GM18517 (cell line): ENCODE measurements at regions not wholly inside any gene's neighbourhood (a gene's known extent, or its start where the extent isn't known, plus 50 kb on each side); places are given as distances from the start of the nearest gene placed in this dataset.
"Not testable (repeated sequence)": the region's sequence is repeated elsewhere in the genome, so short reads cannot be mapped to it uniquely, and the experiment has no call there.

Source experiments
- ATAC-seq: cut with Tn5 transposase; IDR thresholded peaks from one replicate; pipeline ENCODE4 v1.9.1; 2021; ENCODE audit warnings: mild to moderate bottlenecking, moderate library complexity; ENCODE audit not compliant: unreplicated experiment

GRCh38 chrX:25807022-25807421 is 331.1 kb upstream of the MAGEB18 start:
- ATAC-seq = no peak

GRCh38 chrX:25810202-25810601 is 327.9 kb upstream of the MAGEB18 start:
- no peak for ATAC-seq

- no peak for ATAC-seq
Measured at GRCh38 chrX:25819879-25820278, 318.3 kb upstream of the MAGEB18 start.

- ATAC-seq = no peak
Measured at GRCh38 chrX:25851141-25851540, 287.0 kb upstream of the MAGEB18 start.

- ATAC-seq = no peak
Measured at GRCh38 chrX:25853002-25853479, 285.1 kb upstream of the MAGEB18 start.

GRCh38 chrX:25858273-25858880 is 279.8 kb upstream of the MAGEB18 start:
- no peak for ATAC-seq

GRCh38 chrX:25860322-25860721 is 277.8 kb upstream of the MAGEB18 start:
- no peak for ATAC-seq

GRCh38 chrX:25869761-25870160 is 268.4 kb upstream of the MAGEB18 start:
- ATAC-seq = no peak

GRCh38 chrX:25872786-25873185 is 265.4 kb upstream of the MAGEB18 start:
- no peak for ATAC-seq

- no peak for ATAC-seq
Measured at GRCh38 chrX:25873196-25873595, 264.9 kb upstream of the MAGEB18 start.

GRCh38 chrX:25878806-25879205 is 259.3 kb upstream of the MAGEB18 start:
- ATAC-seq = no peak

- not testable (repeated sequence) for ATAC-seq
Measured at GRCh38 chrX:25882503-25882902, 255.6 kb upstream of the MAGEB18 start.

GRCh38 chrX:25897758-25898157 is 240.4 kb upstream of the MAGEB18 start:
- no peak for ATAC-seq

- ATAC-seq = not testable (repeated sequence)
Measured at GRCh38 chrX:25905728-25906127, 232.4 kb upstream of the MAGEB18 start.

- no peak for ATAC-seq
Measured at GRCh38 chrX:25925946-25926345, 212.2 kb upstream of the MAGEB18 start.

- ATAC-seq = no peak
Measured at GRCh38 chrX:25928316-25928715, 209.8 kb upstream of the MAGEB18 start.

- ATAC-seq = no peak
Measured at GRCh38 chrX:25941087-25941486, 197.1 kb upstream of the MAGEB18 start.

- no peak for ATAC-seq
Measured at GRCh38 chrX:25941559-25942250, 196.4 kb upstream of the MAGEB18 start.

- no peak for ATAC-seq
Measured at GRCh38 chrX:25968920-25969319, 169.2 kb upstream of the MAGEB18 start.

- no peak for ATAC-seq
Measured at GRCh38 chrX:25976683-25977310, 161.3 kb upstream of the MAGEB18 start.

GRCh38 chrX:25998687-25999086 is 139.5 kb upstream of the MAGEB18 start:
- no peak for ATAC-seq

- ATAC-seq = no peak
Measured at GRCh38 chrX:26007462-26007861, 130.7 kb upstream of the MAGEB18 start.
